Ishikawa (cell line): ENCODE measurements at regions not wholly inside any gene's neighbourhood (a gene's known extent, or its start where the extent isn't known, plus 50 kb on each side); places are given as distances from the start of the nearest gene placed in this dataset.

Experiments
- CEBPB ChIP-seq: IDR thresholded peaks from 2 replicates; pipeline ENCODE4 v1.6.1; 2012
- CREB1 ChIP-seq: IDR thresholded peaks from 2 replicates; pipeline ENCODE4 v1.6.1; 2012; ENCODE audit warnings: low read depth
- EGR1 ChIP-seq: IDR thresholded peaks from 2 replicates; pipeline ENCODE4 v1.6.1; 2012
- EP300 ChIP-seq: IDR thresholded peaks from 2 replicates; pipeline ENCODE4 v1.6.1; 2012; ENCODE audit warnings: borderline replicate concordance
- FOXM1 ChIP-seq: IDR thresholded peaks from 2 replicates; pipeline ENCODE4 v1.6.1; 2012; ENCODE audit warnings: low read depth, borderline replicate concordance
- RAD21 ChIP-seq: IDR thresholded peaks from 2 replicates; pipeline ENCODE4 v1.6.1; 2012; ENCODE audit warnings: low read depth
- REST ChIP-seq: IDR thresholded peaks from 2 replicates; pipeline ENCODE4 v1.6.1; 2012; ENCODE audit warnings: low read depth, mild to moderate bottlenecking
- TAF1 ChIP-seq: IDR thresholded peaks from 2 replicates; pipeline ENCODE4 v1.6.1; 2012; ENCODE audit warnings: low read depth, mild to moderate bottlenecking
- TCF12 ChIP-seq: IDR thresholded peaks from 2 replicates; pipeline ENCODE4 v1.6.1; 2012; ENCODE audit warnings: low read depth
- TEAD4 ChIP-seq: IDR thresholded peaks from 2 replicates; pipeline ENCODE4 v1.6.1; 2012
- USF1 ChIP-seq: IDR thresholded peaks from 2 replicates; pipeline ENCODE4 v1.6.1; 2012
- YY1 ChIP-seq: IDR thresholded peaks from 2 replicates; pipeline ENCODE4 v1.6.1; 2012; ENCODE audit warnings: low read depth
- ZBTB7A ChIP-seq: IDR thresholded peaks from 2 replicates; pipeline ENCODE4 v1.6.1; 2012; ENCODE audit warnings: low read depth
- TF ChIP-seq, protein P1 (sequence below): IDR thresholded peaks from 2 replicates; pipeline ENCODE4 v1.6.1; 2012

- TF ChIP-seq YY1 = no peak
- no peak for TF ChIP-seq TAF1
- TF ChIP-seq REST = no peak
- TF ChIP-seq, protein P1, sequence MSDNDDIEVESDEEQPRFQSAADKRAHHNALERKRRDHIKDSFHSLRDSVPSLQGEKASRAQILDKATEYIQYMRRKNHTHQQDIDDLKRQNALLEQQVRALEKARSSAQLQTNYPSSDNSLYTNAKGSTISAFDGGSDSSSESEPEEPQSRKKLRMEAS = no peak
- TF ChIP-seq ZBTB7A = no peak
- TF ChIP-seq FOXM1 = no peak
- no peak for TF ChIP-seq EP300
- no peak for TF ChIP-seq CREB1
- no peak for TF ChIP-seq TCF12
- no peak for TF ChIP-seq EGR1
- TF ChIP-seq USF1 = no peak
- TF ChIP-seq CEBPB = no peak
- TF ChIP-seq RAD21 = no peak
- no peak for TF ChIP-seq TEAD4
These were observed 71.3 kb downstream of the SOX9 start for GRCh38 chr17:72191921-72192799.
